GM10266 (cell line): ENCODE measurements at regions not wholly inside any gene's neighbourhood (a gene's known extent, or its start where the extent isn't known, plus 50 kb on each side); places are given as distances from the start of the nearest gene placed in this dataset.

Source experiments
- DNase-seq: peaks from one replicate; pipeline ENCODE4 v3.0.0; 2012; ENCODE audit errors: extremely low spot score
- CTCF ChIP-seq: IDR thresholded peaks from 2 replicates; pipeline ENCODE4 v1.5.1; 2012; ENCODE audit warnings: mild to moderate bottlenecking, low read depth; ENCODE audit not compliant: control insufficient read depth, insufficient read depth; ENCODE audit errors: missing control alignments

DNA sequence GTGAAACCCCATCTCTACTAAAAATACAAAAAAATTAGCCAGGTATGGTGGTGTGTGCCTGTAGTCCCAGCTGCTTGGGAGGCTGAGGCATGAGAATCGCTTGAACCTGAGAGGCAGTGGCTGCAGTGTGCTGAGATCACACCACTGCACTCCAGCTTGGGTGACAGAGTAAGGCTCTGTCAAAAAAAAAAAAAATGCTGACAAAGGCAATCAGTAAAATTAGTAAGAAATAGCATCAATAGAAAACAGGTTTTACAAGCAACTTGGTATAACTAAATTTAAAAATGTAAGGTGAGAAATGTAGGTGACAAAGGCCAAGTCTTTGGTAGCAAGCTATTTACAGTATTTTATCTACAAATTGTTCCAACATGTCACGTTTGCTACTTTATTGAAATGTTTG lies 421.4 kb upstream of the RGPD4 start:
- no peak for TF ChIP-seq CTCF

GRCh38 chr2:107407017-107407416 lies 419.7 kb upstream of the RGPD4 start:
- no peak for DNase-seq
- no peak for TF ChIP-seq CTCF

More for the DNA sequence above, 421.4 kb upstream of the RGPD4 start:
- no peak for DNase-seq

DNA sequence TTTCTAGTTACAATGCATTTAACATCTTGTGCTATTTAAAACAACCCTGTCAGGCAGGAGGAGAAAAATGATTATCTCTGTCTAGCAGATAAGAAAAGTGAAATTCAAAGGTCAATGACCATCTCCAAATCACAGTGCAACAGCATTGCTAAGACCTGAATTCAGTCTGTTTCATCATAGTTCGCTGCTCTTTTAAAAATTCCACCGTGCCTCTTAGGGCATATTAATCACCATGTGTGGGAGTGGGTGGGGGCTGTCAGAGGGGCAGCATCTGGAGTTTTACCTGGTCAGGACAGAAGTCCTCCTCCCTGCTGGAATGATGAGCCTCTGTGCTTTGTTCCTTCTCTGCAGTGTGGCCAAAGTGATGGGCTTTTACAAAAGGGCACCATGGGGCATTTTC lies 418.7 kb upstream of the RGPD4 start:
- DNase-seq = no peak
- TF ChIP-seq CTCF = no peak

DNA sequence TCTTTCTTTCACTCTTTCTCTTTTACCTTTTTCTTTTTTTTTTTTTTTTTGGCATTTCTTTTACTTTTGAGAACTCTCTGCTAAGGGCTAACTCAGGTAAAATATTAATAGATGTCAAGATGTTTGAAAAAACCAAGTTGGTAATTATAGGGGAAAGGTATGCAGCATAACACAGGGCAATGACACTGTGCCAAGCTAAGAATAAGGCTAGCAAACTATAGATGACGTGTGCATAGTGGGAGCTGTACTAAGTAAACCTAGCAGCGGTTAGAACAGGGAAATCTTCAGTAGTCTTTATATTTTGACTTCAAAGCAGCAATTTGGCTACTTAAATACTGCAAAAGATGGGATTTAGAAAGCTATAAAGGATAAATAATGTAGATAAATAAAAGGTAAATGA lies 415.4 kb upstream of the RGPD4 start:
- no peak for DNase-seq
- no peak for TF ChIP-seq CTCF

DNA sequence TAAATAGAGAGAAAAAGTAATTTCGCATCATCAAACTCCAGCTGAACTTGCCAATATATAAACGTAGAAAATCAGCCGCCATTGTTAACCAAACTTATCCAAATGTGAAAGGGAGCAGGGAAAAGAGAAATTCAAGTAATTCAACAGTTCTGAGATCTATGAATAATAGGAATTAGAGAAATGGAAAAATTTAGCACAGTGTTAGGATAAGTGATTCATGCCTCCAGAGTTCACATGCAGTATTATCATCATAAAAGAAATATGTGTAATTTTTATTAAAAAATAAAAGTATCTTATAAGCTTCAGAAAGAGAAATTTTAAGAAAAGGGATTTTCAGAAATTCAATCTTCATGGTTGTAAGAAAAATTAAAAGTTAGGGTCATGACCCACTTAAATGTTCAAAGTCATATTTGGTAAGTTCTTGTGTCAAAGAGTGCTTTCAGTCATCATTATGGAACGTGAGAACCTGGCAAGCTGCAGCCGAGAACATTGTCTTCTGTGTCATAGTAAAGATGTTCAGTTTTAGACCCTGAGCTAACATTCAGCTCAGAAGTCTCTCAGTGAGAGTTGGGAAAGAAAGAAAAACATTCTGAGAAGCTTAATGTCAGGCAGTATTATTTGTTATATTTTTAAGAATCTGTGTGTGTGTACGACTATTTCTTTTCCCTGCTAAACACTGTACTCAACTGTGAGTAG lies 414.3 kb upstream of the RGPD4 start:
- no peak for TF ChIP-seq CTCF

DNA sequence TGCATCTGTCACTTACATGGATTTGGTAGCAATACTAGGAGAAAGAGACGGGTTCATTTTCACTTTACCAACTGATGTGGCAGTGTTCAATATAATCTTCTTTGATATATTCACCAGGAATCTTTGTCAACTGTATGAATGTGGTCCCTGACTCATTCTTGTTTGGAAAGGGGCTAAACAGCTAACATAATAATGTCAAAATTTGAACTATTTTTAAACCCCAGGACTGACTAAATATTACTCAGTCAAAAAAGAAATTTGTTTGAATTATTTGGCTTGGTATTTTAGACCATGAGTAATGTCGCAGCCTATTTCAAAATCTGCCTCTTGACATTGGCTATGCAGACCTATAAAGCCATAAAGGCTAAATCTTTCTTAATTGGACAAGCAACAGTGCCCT lies 413.7 kb upstream of the RGPD4 start:
- no peak for DNase-seq
- no peak for TF ChIP-seq CTCF

More for the DNA sequence above, 414.3 kb upstream of the RGPD4 start:
- no peak for DNase-seq

- TF ChIP-seq CTCF = no peak
- DNase-seq = no peak
Measured at GRCh38 chr2:107414376-107414775, 412.3 kb upstream of the RGPD4 start.
